Suprapubic skin (tissue), 4 donors: ENCODE measurements at regions not wholly inside any gene's neighbourhood (a gene's known extent, or its start where the extent isn't known, plus 50 kb on each side); places are given as distances from the start of the nearest gene placed in this dataset.

Experiments used
- DNase-seq, 2 donors: peaks; one replicate each; pipeline ENCODE4 v3.0.0-alpha.2; 2019; ENCODE audit warnings: low spot score in 2 of 2
- H3K27ac ChIP-seq: fragments of 200-600 bp; sonication (generic); one replicate; pipeline ENCODE4 v1.5.1; 2019
- H3K27me3 ChIP-seq: fragments of 200-600 bp; sonication (generic); one replicate; pipeline ENCODE4 v1.5.1; 2019
- H3K36me3 ChIP-seq: fragments of 200-600 bp; sonication (generic); one replicate; pipeline ENCODE4 v1.5.1; 2019
- H3K4me1 ChIP-seq: fragments of 200-600 bp; sonication (generic); one replicate; pipeline ENCODE4 v1.5.1; 2019
- H3K4me3 ChIP-seq: fragments of 200-600 bp; sonication (generic); one replicate; pipeline ENCODE4 v1.5.1; 2019; ENCODE audit warnings: mild to moderate bottlenecking
- H3K9me3 ChIP-seq: fragments of 200-600 bp; sonication (generic); one replicate; pipeline ENCODE4 v1.5.1; 2019
- EP300 ChIP-seq: sonication (generic); formaldehyde crosslinking; IDR thresholded peaks from one replicate; pipeline ENCODE4 v1.6.1; 2017; ENCODE audit warnings: antibody characterized with exemption
- POLR2A ChIP-seq, 2 donors: fragments of 450-650 bp; IDR thresholded peaks; one replicate each; pipeline ENCODE4 v1.6.1; 2017; ENCODE audit warnings: antibody characterized with exemption in 2 of 2, mild to moderate bottlenecking in 2 of 2, moderate library complexity in 2 of 2
- POLR2AphosphoS5 ChIP-seq, 3 donors: sonication (generic); formaldehyde crosslinking; IDR thresholded peaks; one replicate each; pipeline ENCODE4 v1.6.1; 2017; ENCODE audit warnings: antibody characterized with exemption in 3 of 3
- WGBS: methylation state at CpG from one replicate; pipeline ENCODE4 v1.1.5; 2018; 5-methylcytosine and 5-hydroxymethylcytosine counted together
- TF ChIP-seq, protein P1 (sequence below), 2 donors: fragments of 200-600 bp in 1 of 2; fragments of 450-650 bp in 1 of 2; sonication (generic) in 1 of 2; IDR thresholded peaks; one replicate each; pipeline ENCODE4 v1.5.1; 2016 to 2019; ENCODE audit warnings: antibody characterized with exemption in 2 of 2, mild to moderate bottlenecking in 1 of 2, moderate library complexity in 1 of 2

GRCh38 chr12:38160318-38161122 is 156.1 kb upstream of the ALG10B start:
- DNase-seq, result no peak
- 95% methylated on average over 18 of the region's 41 CpGs for WGBS
- Histone ChIP-seq H3K27ac (no peak overlapping the region), H3K4me1 (no peaks in the 10 kb centered on the region), H3K36me3 (no peaks in the 10 kb centered on the region), H3K4me3 (no peak overlapping the region), H3K9me3 (no peaks in the 10 kb centered on the region), H3K27me3 (no peaks in the 10 kb centered on the region)
- TF ChIP-seq POLR2A (IDR thresholded peaks at IDR 0.05) (no peak), POLR2AphosphoS5 (IDR thresholded peaks at IDR 0.05) (no peak), EP300 (no peak)
- TF ChIP-seq, protein P1, sequence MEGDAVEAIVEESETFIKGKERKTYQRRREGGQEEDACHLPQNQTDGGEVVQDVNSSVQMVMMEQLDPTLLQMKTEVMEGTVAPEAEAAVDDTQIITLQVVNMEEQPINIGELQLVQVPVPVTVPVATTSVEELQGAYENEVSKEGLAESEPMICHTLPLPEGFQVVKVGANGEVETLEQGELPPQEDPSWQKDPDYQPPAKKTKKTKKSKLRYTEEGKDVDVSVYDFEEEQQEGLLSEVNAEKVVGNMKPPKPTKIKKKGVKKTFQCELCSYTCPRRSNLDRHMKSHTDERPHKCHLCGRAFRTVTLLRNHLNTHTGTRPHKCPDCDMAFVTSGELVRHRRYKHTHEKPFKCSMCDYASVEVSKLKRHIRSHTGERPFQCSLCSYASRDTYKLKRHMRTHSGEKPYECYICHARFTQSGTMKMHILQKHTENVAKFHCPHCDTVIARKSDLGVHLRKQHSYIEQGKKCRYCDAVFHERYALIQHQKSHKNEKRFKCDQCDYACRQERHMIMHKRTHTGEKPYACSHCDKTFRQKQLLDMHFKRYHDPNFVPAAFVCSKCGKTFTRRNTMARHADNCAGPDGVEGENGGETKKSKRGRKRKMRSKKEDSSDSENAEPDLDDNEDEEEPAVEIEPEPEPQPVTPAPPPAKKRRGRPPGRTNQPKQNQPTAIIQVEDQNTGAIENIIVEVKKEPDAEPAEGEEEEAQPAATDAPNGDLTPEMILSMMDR (IDR thresholded peaks at IDR 0.05), result no peak

DNA sequence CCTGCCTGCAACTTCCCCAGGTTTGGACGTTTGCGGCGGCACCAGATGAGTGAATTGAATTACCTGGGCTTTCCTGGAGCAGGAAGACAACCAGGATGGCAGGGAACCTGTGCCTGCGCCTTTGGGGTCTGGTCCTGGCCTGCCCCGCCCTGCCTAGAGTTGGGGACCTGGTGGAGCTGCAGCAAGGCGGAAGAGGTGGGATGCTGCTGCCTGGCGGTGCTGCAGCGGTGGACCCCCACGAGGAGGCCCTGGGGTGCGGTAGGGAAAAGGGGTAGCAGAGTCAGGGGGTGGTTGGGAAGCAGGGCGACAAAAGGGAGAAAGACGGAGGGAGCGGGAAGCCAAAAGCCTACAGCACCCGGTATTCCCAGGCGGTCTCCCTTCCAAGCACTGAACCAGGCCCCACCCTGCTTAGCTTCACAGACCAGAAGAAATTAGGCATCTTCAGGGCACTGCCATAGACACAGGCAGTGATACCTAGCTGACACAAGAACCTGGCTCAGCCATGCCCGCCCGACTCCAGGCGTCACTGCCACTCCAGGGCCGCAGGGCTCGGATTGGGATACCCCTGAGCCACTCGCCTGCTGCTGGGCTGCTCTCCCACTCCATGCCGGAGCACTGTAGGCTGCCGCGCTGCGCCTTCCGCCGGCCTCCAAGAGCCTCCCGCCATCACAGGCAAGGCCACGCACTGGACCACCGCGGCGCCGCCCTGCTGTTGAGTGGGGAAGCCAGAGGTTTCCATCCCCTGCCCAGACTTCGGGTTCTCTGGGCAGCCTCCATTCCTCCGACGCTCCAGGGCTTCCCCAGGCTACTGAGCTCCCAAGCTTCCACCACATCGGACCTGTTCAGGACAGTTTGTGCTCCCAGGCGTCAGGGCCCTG is 155.2 kb upstream of the ALG10B start:
- TF ChIP-seq POLR2A (IDR thresholded peaks at IDR 0.05) (no peak), POLR2AphosphoS5 (IDR thresholded peaks at IDR 0.05) (no peak), EP300 (no peak)
- TF ChIP-seq, protein P1 (IDR thresholded peaks at IDR 0.05), result no peak
- H3K4me1 ChIP-seq, result no peaks in the 10 kb centered on the region
- WGBS, result 87% methylated on average over 38 of the region's 38 CpGs

DNA sequence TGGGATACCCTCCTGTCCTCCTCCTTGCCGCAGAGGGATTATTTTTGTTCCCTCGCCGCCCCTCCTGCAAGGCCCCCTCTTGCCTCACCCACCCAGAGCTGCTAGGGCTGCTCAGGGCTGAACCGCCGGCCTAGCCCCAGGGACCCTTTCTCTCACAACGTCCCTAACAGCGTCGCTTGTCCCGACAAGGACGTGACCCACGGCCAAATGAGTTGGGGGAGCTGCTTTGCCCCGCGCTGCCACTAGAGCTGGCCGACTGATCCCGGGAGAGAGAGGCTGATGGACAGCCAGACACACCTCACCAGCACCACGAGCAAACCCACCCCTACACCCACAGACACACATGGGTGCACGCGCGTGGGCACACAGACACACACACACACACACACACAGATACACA is 154.6 kb upstream of the ALG10B start:
- WGBS, result 93% methylated on average over 19 of the region's 19 CpGs
- no peaks in the 10 kb centered on the region for H3K9me3 ChIP-seq
- H3K27me3 ChIP-seq, result no peaks in the 10 kb centered on the region
- no peaks in the 10 kb centered on the region for H3K36me3 ChIP-seq
- H3K4me1 ChIP-seq, result no peaks in the 10 kb centered on the region
- no peak for TF ChIP-seq POLR2AphosphoS5 (IDR thresholded peaks at IDR 0.05)
- no peak for TF ChIP-seq POLR2A (IDR thresholded peaks at IDR 0.05)
- no peak for TF ChIP-seq EP300
- TF ChIP-seq, protein P1 (IDR thresholded peaks at IDR 0.05), result no peak
- H3K27ac ChIP-seq, result no peak overlapping the region
- no peak overlapping the region for H3K4me3 ChIP-seq
- no peak for DNase-seq

More for the DNA sequence above, 155.2 kb upstream of the ALG10B start:
- no peaks in the 10 kb centered on the region for H3K36me3 ChIP-seq
- no peaks in the 10 kb centered on the region for H3K27me3 ChIP-seq
- no peak for DNase-seq
- H3K4me3 ChIP-seq, result no peak overlapping the region
- H3K27ac ChIP-seq, result no peak overlapping the region
- H3K9me3 ChIP-seq, result no peaks in the 10 kb centered on the region

DNA sequence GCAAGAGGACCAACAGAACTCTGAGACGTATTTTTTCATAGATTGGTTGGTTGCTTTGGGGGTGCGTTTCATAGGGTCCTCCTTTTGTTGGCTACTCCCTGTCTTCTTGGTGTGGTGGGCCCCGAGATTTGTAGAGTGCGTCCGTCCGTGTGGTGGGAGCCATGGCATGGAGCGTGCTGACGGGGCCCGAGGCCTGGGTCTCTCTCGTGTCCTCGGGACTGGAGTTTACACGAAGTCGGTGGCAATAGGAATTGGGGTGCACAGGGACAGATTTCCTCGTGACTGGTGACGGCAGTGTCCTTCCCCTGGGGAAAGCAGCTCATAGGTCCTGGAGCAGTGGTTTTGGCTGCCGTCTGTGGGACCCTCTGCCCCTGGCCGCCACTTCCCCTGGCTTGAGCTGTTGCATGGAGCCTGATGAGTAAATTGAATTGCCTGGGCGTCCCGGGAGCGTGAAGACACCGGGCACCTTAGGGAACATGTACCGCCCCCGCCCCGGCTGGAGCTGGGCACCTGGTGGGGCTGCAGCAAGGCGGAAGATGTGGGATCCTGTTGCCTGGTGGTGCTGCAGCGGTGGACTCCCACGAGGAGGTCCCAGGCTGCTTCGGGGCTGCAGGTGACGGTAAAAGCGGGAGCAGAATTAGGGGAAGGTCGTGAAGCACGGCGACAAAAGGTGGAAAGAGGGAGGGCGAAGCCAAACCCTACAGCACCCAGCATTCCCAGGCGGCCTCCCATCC is 153.7 kb upstream of the ALG10B start:
- no peak overlapping the region for H3K27ac ChIP-seq
- no peak for TF ChIP-seq POLR2A (IDR thresholded peaks at IDR 0.05)
- TF ChIP-seq POLR2AphosphoS5 (IDR thresholded peaks at IDR 0.05), result no peak
- no peak for TF ChIP-seq EP300
- TF ChIP-seq, protein P1 (IDR thresholded peaks at IDR 0.05), result no peak
- no peak overlapping the region for H3K4me3 ChIP-seq
- H3K27me3 ChIP-seq, result no peaks in the 10 kb centered on the region
- H3K36me3 ChIP-seq, result no peaks in the 10 kb centered on the region
- WGBS, result 91% methylated on average over 22 of the region's 35 CpGs
- no peak for DNase-seq
- H3K4me1 ChIP-seq, result no peaks in the 10 kb centered on the region
- H3K9me3 ChIP-seq, result no peaks in the 10 kb centered on the region
